ENCODE measurements at regions not wholly inside any gene's neighbourhood (a gene's known extent, or its start where the extent isn't known, plus 50 kb on each side); places are given as distances from the start of the nearest gene placed in this dataset.
A peak's percentile ranks its signal among the peaks of the same experiment; 100 is the strongest.
"Not testable (repeated sequence)": the region's sequence is repeated elsewhere in the genome, so short reads cannot be mapped to it uniquely, and the experiment has no call there.

DNA sequence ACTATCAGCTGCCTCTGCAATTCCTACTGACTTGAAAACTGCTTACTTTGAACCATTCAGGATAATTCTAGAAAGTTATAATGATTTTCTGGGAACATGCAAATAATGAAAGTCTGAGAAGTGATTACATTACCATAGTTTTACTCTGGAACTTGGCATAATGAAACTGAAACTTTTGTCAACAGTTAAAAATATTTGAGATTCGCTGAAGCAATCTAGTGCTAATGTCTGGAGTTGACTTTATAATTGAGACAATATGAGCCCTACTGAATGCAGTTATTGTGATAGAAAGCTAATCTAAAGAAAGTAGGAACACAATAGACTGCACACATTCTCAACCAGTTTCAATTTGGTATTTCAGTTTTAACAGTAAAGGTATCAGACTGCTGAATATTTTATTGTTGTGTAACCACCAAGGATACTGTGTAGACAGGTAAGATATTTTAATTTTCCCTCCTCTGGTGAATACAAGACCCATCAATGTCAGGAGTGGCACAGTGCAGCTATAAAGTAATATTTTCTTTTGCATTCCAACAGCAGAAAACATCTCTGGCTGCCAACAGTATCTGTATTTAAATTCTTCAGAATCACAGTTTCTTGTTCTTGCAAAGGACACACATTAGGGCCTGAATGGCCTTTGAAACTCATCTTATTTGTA lies 483.5 kb downstream of the ATP23 start:
- no peak for DNase-seq (ENCODE audit: low read depth)
- H3K4me3 ChIP-seq (replicated peaks; ENCODE audit: low read depth, low read length): no peak overlapping the region
- TF ChIP-seq, protein P1, sequence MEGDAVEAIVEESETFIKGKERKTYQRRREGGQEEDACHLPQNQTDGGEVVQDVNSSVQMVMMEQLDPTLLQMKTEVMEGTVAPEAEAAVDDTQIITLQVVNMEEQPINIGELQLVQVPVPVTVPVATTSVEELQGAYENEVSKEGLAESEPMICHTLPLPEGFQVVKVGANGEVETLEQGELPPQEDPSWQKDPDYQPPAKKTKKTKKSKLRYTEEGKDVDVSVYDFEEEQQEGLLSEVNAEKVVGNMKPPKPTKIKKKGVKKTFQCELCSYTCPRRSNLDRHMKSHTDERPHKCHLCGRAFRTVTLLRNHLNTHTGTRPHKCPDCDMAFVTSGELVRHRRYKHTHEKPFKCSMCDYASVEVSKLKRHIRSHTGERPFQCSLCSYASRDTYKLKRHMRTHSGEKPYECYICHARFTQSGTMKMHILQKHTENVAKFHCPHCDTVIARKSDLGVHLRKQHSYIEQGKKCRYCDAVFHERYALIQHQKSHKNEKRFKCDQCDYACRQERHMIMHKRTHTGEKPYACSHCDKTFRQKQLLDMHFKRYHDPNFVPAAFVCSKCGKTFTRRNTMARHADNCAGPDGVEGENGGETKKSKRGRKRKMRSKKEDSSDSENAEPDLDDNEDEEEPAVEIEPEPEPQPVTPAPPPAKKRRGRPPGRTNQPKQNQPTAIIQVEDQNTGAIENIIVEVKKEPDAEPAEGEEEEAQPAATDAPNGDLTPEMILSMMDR (IDR thresholded peaks at IDR 0.05; ENCODE audit: low read length, missing control alignments): no peak

DNA sequence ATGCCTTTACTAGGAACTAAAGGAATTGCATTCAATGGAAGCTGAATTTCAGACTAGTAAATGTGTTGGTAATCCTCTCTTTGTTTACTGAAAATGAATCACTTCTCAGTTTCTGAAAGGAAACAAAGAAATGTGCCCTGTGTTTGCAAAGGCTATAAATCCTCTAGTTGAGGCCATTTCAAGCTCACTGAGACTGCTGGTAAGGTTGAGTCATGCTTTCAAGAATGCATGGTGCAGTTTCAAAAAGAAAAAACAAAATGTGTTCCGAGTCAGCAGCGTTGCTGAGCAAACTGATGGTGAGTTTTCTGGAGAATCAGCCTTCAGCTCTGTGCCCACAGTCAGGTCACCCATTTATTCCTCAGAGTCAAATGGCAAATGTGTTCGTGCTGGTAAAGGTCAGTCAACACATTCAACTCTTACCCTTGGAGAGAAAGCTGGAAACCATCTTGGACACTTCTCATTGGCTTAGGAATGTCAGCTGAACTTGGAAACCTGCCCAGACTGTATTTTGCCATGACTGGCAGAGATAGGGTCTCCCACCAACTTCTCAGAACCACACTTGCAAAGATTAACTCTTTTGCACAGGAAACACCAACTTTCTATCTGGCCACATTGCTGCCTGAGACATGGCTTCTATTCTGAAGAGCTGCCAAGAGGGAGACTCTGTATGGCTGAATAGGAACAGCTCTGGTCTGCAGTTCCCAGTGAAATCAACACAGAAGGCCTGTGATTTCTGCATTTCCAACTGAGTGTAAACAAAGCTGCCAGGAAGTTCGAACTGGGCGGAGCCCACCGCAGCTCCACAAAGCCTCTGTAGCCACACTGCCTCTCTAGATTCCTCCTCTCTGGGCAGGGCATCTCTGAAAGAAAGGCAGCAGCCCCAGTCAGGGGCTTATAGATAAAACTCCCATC lies 484.4 kb downstream of the ATP23 start:
- peak; percentile 87 for DNase-seq (ENCODE audit: low read depth)
- TF ChIP-seq, protein P1 (IDR thresholded peaks at IDR 0.05; ENCODE audit: low read length, missing control alignments): no peak
- no peak overlapping the region for H3K4me3 ChIP-seq (replicated peaks; ENCODE audit: low read depth, low read length)

DNA sequence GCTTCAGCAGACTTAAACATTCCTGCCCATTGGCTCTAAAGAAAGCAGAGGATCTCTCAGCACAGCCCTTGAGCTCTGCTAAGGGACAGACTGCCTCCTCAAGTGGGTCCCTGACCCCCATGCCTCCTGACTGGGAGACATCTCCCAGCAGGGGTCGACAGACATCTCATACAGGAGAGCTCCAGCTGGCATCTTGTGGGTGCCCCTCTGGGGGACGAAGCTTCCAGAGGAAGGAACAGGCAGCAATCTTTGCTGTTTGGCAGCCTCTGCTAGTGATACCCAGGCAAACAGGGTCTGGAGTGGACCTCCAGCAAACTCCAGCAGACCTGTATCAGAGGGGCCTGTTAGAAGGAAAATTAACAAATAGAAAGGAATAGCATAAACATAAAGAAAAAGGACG lies 485.1 kb downstream of the ATP23 start:
- not testable (repeated sequence) for DNase-seq (ENCODE audit: low read depth); H3K4me3 ChIP-seq (replicated peaks; ENCODE audit: low read depth, low read length)

DNA sequence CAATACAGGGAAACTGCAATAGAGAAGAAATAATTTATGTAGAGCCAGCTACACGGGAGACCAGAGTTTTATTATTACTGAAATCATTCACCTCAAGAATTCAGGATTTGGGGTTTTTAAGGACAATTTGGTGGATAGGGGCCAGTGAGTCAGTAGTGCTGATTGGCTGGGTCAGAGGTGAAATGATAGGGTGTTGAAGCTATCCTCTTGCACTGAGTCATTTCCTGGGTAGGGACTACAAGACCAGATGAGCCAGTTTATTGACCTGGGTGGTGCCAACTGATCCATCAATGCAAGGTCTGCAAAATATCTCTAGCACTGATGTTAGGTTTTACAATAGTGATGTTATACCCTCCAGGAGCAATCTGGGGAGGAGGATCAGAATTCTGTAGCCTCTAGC lies 486.3 kb downstream of the LRIG3 start:
- TF ChIP-seq, protein P1 (IDR thresholded peaks at IDR 0.05; ENCODE audit: low read length, missing control alignments): no peak
- no peak for DNase-seq (ENCODE audit: low read depth)
- no peak overlapping the region for H3K4me3 ChIP-seq (replicated peaks; ENCODE audit: low read depth, low read length)

DNA sequence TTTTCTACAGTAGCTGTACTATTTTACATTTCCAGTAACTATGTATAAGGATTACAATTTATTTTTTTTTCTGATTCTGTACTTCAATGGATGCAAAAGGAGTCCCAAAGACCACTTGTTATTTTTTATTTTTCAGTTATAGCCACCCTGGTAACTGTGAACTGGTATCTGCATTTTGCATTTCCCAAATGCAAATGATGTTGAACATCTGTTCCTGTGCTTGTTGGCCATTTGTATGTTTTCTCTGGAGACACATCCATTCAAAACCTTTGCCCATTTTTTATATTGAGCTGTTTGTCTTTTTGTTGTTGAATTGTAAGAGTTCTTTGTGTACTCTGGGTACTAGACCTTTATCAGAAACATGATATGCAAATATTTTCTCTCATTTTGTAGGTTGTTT lies 485.6 kb downstream of the LRIG3 start:
- TF ChIP-seq, protein P1 (IDR thresholded peaks at IDR 0.05; ENCODE audit: low read length, missing control alignments): no peak
- H3K4me3 ChIP-seq (replicated peaks; ENCODE audit: low read depth, low read length): no peak overlapping the region

DNA sequence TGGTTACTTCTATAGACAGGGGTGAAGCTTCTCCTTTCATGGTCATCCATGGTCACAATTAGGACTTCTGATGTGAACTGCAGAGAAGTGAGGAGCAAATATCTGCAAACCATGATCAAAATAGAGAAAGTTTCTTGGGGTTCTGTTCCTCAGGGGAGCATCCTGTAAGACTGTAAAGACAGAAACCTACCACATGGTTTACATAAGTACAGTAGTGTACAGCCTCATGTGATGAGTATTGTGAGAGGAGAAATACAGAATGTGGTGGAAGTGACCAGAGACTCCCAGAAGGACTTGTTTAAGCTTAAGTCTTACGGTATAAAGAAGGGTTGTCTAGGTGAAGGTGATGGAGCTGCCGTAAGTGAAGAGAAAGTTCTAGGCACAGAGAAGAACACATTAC lies 484.7 kb downstream of the LRIG3 start:
- TF ChIP-seq, protein P1 (IDR thresholded peaks at IDR 0.05; ENCODE audit: low read length, missing control alignments): no peak
- DNase-seq (ENCODE audit: low read depth): no peak
- H3K4me3 ChIP-seq (replicated peaks; ENCODE audit: low read depth, low read length): no peak overlapping the region

More for the DNA sequence above, 485.6 kb downstream of the LRIG3 start:
- no peak for DNase-seq (ENCODE audit: low read depth)

DNA sequence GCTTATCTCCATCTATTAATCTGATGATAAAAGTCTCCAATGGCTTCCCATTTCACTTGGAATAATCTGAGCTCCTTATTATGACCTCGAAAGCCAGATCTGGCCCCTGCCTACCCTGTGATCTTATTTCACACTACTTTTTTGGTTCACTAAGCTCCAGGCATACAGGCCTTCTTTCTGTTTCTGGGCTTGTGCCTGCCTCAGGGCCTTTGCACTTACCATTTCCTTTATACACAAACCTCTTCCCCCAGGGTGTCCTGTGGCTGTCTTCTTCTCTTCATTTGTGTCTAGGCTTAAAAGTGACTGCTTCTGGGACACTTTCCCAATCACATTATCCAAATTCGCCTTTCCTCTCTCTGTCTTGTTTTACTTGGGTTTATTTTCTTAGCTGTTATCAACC lies 478.8 kb downstream of the LRIG3 start:
- TF ChIP-seq, protein P1 (IDR thresholded peaks at IDR 0.05; ENCODE audit: low read length, missing control alignments): no peak
- no peak for DNase-seq (ENCODE audit: low read depth)
- no peak overlapping the region for H3K4me3 ChIP-seq (replicated peaks; ENCODE audit: low read depth, low read length)

Data from fibroblast of pulmonary artery (primary cell).